MM.1S (cell line): ENCODE measurements at regions not wholly inside any gene's neighbourhood (a gene's known extent, or its start where the extent isn't known, plus 50 kb on each side); places are given as distances from the start of the nearest gene placed in this dataset.

Source experiments
- DNase-seq: peaks from one replicate; pipeline ENCODE4 v3.0.0-alpha.2; 2015
- H2AFZ ChIP-seq: fragments of 300-600 bp; sonication (generic); 2 replicates; pipeline ENCODE4 v1.6.0; 2016; ENCODE audit warnings: antibody characterized with exemption, low read length
- H3F3A ChIP-seq: fragments of 300-600 bp; sonication (generic); 2 replicates; pipeline ENCODE4 v1.6.1; 2016; ENCODE audit warnings: mild to moderate bottlenecking, antibody characterized with exemption, low read length, moderate library complexity, mixed read lengths; ENCODE audit not compliant: insufficient read depth
- H3K27ac ChIP-seq: fragments of 300-600 bp; sonication (generic); 2 replicates; pipeline ENCODE4 v1.5.1; 2016; ENCODE audit warnings: mild to moderate bottlenecking, low read length
- H3K27me3 ChIP-seq: fragments of 300-600 bp; sonication (generic); replicated peaks from 2 replicates; pipeline ENCODE4 v1.6.0; 2016; ENCODE audit warnings: low read length; ENCODE audit not compliant: insufficient read depth
- H3K36me3 ChIP-seq: fragments of 300-600 bp; sonication (generic); replicated peaks from 2 replicates; pipeline ENCODE4 v1.6.1; 2016; ENCODE audit warnings: mild to moderate bottlenecking, low read length, mixed read lengths; ENCODE audit not compliant: insufficient read depth
- H3K4me1 ChIP-seq: fragments of 300-600 bp; sonication (generic); 2 replicates; pipeline ENCODE4 v1.6.1; 2016; ENCODE audit warnings: low read length, mixed read lengths
- H3K4me2 ChIP-seq: fragments of 300-600 bp; sonication (generic); 2 replicates; pipeline ENCODE4 v1.6.0; 2016; ENCODE audit warnings: low read depth, low read length
- H3K4me3 ChIP-seq: fragments of 300-600 bp; sonication (generic); 2 replicates; pipeline ENCODE4 v1.5.1; 2016; ENCODE audit warnings: low read length, mixed read lengths
- H3K79me2 ChIP-seq: fragments of 300-600 bp; sonication (generic); 2 replicates; pipeline ENCODE4 v1.6.1; 2016; ENCODE audit warnings: mixed run types, low read length, mixed read lengths
- H3K9ac ChIP-seq: fragments of 300-600 bp; sonication (generic); 2 replicates; pipeline ENCODE4 v1.6.1; 2016; ENCODE audit warnings: low read length, mixed read lengths
- H3K9me2 ChIP-seq: fragments of 300-600 bp; sonication (generic); replicated peaks from 2 replicates; pipeline ENCODE4 v1.6.1; 2016; ENCODE audit warnings: mild to moderate bottlenecking, low read length, mixed read lengths; ENCODE audit not compliant: insufficient read depth
- H3K9me3 ChIP-seq: fragments of 300-600 bp; sonication (generic); replicated peaks from 2 replicates; pipeline ENCODE4 v1.6.1; 2016; ENCODE audit warnings: mild to moderate bottlenecking, low read length, mixed read lengths; ENCODE audit not compliant: insufficient read depth
- H4K20me1 ChIP-seq: fragments of 300-600 bp; sonication (generic); 2 replicates; pipeline ENCODE4 v1.6.1; 2016; ENCODE audit warnings: mild to moderate bottlenecking, low read length, moderate library complexity, mixed read lengths; ENCODE audit not compliant: insufficient read depth
- CTCF ChIP-seq: fragments of 300-600 bp; sonication (generic); IDR thresholded peaks from 2 replicates; pipeline ENCODE4 v1.5.1; 2016; ENCODE audit warnings: antibody characterized with exemption, low read length, mixed read lengths
- EZH2 ChIP-seq: fragments of 300-600 bp; sonication (generic); optimal IDR thresholded peaks from 2 replicates; pipeline ENCODE3; 2017; ENCODE audit warnings: low read depth, mild to moderate bottlenecking, antibody characterized with exemption, low read length, mixed read lengths
- EZH2phosphoT487 ChIP-seq: fragments of 300-600 bp; sonication (generic); IDR thresholded peaks from 2 replicates; pipeline ENCODE4 v1.6.1; 2018; ENCODE audit warnings: antibody characterized with exemption, low read length

DNA sequence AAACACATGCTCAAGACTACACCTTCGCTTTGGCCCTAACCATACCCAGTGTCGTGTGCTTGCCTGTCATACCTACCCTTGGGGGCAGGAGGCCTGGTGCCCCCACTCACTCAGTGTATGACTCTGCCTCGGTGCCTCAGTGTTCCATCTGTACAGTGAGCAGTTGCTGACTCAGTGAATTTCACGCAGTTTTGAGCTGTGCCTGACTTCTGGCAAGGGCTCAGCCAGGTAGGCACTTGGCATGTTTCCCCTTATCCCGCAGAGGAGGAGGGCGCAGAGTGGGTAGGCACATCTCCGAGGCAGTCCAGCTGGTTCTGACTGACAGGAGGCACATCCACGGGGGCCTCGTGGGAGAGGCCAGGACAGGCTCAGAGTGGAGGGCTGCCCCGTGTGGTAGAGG lies 148.9 kb upstream of the CIBAR2 start:
- DNase-seq = no peak

DNA sequence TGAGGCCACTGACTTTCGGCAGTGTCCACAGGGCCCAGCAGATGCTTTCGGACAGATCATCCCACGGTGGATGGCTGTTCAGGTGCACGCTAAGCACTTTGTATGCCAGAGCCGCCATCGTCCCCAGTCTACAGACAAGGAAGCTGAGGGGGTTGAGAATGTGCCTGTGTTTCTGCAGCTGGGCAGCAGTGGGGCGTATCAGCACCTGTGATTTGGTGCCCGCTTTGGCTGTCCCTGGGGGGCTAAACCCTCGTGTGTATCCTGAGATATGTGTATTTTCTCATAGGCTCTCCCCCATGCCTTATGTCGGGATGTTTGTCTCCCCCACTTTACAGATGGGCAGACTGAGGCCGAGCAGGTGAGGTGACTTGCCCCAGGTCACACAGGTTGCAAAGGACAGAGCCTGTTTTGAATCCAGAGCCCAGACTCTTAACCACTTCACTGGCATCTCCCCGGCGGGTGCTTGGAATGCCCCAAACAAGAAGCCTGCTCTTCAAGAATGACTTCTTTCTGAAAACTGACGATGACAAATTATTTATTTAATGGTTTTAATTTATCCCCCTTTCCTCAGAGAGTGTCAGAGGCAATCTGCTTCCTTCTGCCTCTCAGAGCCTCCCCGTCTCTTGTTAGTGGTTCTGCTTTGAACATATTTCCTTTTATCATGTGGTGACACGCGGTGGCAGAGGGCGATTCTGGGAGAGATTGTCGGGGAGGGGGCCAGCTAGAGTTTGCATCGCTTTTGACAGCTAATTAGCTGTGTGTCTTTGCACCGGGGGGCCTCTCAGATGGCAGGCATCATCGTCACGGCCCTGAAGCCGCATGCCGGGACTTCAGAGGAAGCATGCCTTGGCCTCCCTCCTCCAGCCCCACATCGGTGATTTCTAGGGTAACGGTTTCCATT lies 149.6 kb upstream of the CIBAR2 start:
- Histone ChIP-seq H3K9me2 (no peaks in the 10 kb centered on the region), H3K4me1 (no peaks in the 10 kb centered on the region), H2AFZ (no peak overlapping the region), H3K4me3 (no peak overlapping the region), H3K36me3 (no peaks in the 10 kb centered on the region), H3K79me2 (no peaks in the 10 kb centered on the region), H4K20me1 (no peaks in the 10 kb centered on the region), H3K9me3 (no peaks in the 10 kb centered on the region), H3K4me2 (no peak overlapping the region), H3K9ac (no peak overlapping the region), H3F3A (no peaks in the 10 kb centered on the region), H3K27ac (no peak overlapping the region), H3K27me3 (peaks cover 71% of the 10 kb centered on the region)
- TF ChIP-seq EZH2 (no peak), CTCF (no peak), EZH2phosphoT487 (no peak)
- no peak for DNase-seq

More for the DNA sequence above, 148.9 kb upstream of the CIBAR2 start:
- no peak overlapping the region for H3K4me2 ChIP-seq
- no peaks in the 10 kb centered on the region for H3K36me3 ChIP-seq
- H4K20me1 ChIP-seq = no peaks in the 10 kb centered on the region
- H3K27me3 ChIP-seq = peaks cover 77% of the 10 kb centered on the region
- no peaks in the 10 kb centered on the region for H3K9me2 ChIP-seq
- H2AFZ ChIP-seq = no peak overlapping the region
- no peak overlapping the region for H3K27ac ChIP-seq
- H3K79me2 ChIP-seq = no peaks in the 10 kb centered on the region
- H3K4me1 ChIP-seq = no peaks in the 10 kb centered on the region
- H3K9me3 ChIP-seq = no peaks in the 10 kb centered on the region
- no peak overlapping the region for H3K4me3 ChIP-seq
- no peak overlapping the region for H3K9ac ChIP-seq
- TF ChIP-seq CTCF = no peak
- TF ChIP-seq EZH2phosphoT487 = no peak
- H3F3A ChIP-seq = no peaks in the 10 kb centered on the region

DNA sequence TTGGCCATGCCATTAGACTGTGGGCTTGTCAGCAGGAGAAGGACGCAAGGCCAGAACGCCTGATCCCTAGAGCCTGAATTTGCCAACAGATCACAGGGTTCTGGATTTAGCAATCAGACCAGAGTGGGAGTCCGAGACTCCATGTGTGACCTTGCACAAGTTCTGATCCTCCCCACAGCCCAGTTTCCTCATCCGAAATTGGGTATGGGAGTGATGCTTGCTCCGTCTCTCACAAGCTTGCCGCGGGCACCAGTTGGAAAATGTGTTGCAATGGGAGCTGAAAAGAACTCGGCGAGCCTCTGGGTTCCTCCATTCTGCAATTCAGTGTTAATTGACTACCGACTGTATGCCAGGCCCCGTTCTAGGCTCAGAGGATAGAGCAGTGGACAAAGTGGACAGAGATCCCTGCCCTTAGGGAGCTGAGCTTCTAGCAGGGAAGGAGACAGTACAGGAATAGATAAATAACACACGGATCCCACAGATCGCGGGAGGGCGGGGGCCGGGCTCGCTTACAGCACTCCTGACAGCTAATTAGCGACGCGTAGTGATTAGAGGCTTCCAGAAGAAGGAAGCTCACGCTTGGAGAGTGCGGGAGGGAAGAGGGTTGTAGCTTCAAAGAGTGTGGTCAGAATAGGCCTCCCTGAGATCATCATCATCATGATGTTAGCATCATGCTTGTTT lies 150.4 kb upstream of the CIBAR2 start:
- H3K4me2 ChIP-seq = no peak overlapping the region
- H3K9me2 ChIP-seq = no peaks in the 10 kb centered on the region
- no peaks in the 10 kb centered on the region for H3K36me3 ChIP-seq

More for the DNA sequence above, 150.4 kb upstream of the CIBAR2 start:
- Histone ChIP-seq H3F3A (no peaks in the 10 kb centered on the region), H3K9ac (no peak overlapping the region), H2AFZ (no peak overlapping the region), H3K4me1 (no peaks in the 10 kb centered on the region), H3K79me2 (no peaks in the 10 kb centered on the region), H4K20me1 (no peaks in the 10 kb centered on the region), H3K27ac (no peak overlapping the region), H3K4me3 (no peak overlapping the region), H3K27me3 (peaks cover 72% of the 10 kb centered on the region), H3K9me3 (no peaks in the 10 kb centered on the region)
- no peak for DNase-seq
- no peak for TF ChIP-seq EZH2phosphoT487
- no peak for TF ChIP-seq CTCF
- TF ChIP-seq EZH2 = peak; percentile 39
